ENCODE measurements at regions not wholly inside any gene's neighbourhood (a gene's known extent, or its start where the extent isn't known, plus 50 kb on each side); places are given as distances from the start of the nearest gene placed in this dataset.

- TF ChIP-seq CTCF (IDR thresholded peaks at IDR 0.05) (no peak), POLR2A (IDR thresholded peaks at IDR 0.05) (no peak)
Measured at GRCh38 chr7:68109299-68109698, 1112.7 kb downstream of the TYW1 start.
